ENCODE measurements at regions not wholly inside any gene's neighbourhood (a gene's known extent, or its start where the extent isn't known, plus 50 kb on each side); places are given as distances from the start of the nearest gene placed in this dataset.
"Not testable (repeated sequence)": the region's sequence is repeated elsewhere in the genome, so short reads cannot be mapped to it uniquely, and the experiment has no call there.

DNA sequence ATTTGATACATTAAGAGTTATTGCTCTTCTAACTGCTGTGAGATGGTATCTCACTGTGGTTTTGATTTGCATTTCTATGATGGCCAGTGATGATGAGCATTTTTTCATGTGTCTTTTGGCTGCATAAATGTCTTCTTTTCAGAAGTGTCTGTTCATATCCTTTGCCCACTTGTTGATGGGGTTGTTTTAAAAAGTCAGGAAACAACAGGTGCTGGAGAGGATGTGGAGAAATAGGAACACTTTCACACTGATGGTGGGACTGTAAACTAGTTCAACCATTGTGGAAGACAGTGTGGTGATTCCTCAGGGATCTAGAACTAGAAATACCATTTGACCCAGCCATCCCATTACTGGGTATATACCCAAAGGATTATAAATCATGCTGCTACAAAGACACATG, 63.4 kb upstream of the PDSS1 start:
- TF ChIP-seq CTCF (conservative IDR thresholded peaks at IDR 0.05; ENCODE audit: low read depth, low read length); FOS (IDR thresholded peaks at IDR 0.05; ENCODE audit: low read depth, low read length); SMC3 (IDR thresholded peaks at IDR 0.05; ENCODE audit: low read depth, low read length); POLR2A (IDR thresholded peaks at IDR 0.05; ENCODE audit: low read depth, low read length); MXI1 (IDR thresholded peaks at IDR 0.05; ENCODE audit: borderline replicate concordance, low read depth, low read length); RCOR1 (IDR thresholded peaks at IDR 0.05; ENCODE audit: insufficient replicate concordance, low read length); RAD21 (IDR thresholded peaks at IDR 0.05; ENCODE audit: low read length); CHD1 (IDR thresholded peaks at IDR 0.05; ENCODE audit: low read depth, low read length); CEBPB (IDR thresholded peaks at IDR 0.05; ENCODE audit: low read depth, low read length); BHLHE40 (IDR thresholded peaks at IDR 0.05; ENCODE audit: low read depth, low read length); MAZ (IDR thresholded peaks at IDR 0.05; ENCODE audit: borderline replicate concordance, low read depth, low read length); ELK1 (IDR thresholded peaks at IDR 0.05; ENCODE audit: borderline replicate concordance, low read depth, low read length); RFX5 (IDR thresholded peaks at IDR 0.05; ENCODE audit: low read depth, low read length): not testable (repeated sequence)
- TF ChIP-seq, protein P1, sequence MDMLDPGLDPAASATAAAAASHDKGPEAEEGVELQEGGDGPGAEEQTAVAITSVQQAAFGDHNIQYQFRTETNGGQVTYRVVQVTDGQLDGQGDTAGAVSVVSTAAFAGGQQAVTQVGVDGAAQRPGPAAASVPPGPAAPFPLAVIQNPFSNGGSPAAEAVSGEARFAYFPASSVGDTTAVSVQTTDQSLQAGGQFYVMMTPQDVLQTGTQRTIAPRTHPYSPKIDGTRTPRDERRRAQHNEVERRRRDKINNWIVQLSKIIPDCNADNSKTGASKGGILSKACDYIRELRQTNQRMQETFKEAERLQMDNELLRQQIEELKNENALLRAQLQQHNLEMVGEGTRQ (IDR thresholded peaks at IDR 0.05; ENCODE audit: low read depth, low read length), result not testable (repeated sequence)
